ENCODE measurements at regions not wholly inside any gene's neighbourhood (a gene's known extent, or its start where the extent isn't known, plus 50 kb on each side); places are given as distances from the start of the nearest gene placed in this dataset.

- no peak for DNase-seq (ENCODE audit: low read depth in 1 of 2, low spot score in 1 of 2)
These were observed 109.7 kb upstream of the SDK2 start for GRCh38 chr17:73753751-73754496.

GRCh38 chr17:73754886-73755400 lies 110.7 kb upstream of the SDK2 start:
- DNase-seq (ENCODE audit: low read depth in 1 of 2, low spot score in 1 of 2) = no peak

- DNase-seq (ENCODE audit: low read depth in 1 of 2, low spot score in 1 of 2) = no peak
These were observed 113.2 kb upstream of the SDK2 start for GRCh38 chr17:73757420-73757819.

- no peak for DNase-seq (ENCODE audit: low read depth in 1 of 2, low spot score in 1 of 2)
These were observed 114.0 kb upstream of the SDK2 start for GRCh38 chr17:73758245-73758644.

- DNase-seq (ENCODE audit: low read depth in 1 of 2, low spot score in 1 of 2) = no peak
These were observed 115.1 kb upstream of the SDK2 start for GRCh38 chr17:73759324-73759723.

GRCh38 chr17:73759734-73760438 lies 115.6 kb upstream of the SDK2 start:
- DNase-seq (ENCODE audit: low read depth in 1 of 2, low spot score in 1 of 2) = no peak

GRCh38 chr17:73760439-73760758 lies 116.2 kb upstream of the SDK2 start:
- no peak for DNase-seq (ENCODE audit: low read depth in 1 of 2, low spot score in 1 of 2)

- DNase-seq (ENCODE audit: low read depth in 1 of 2, low spot score in 1 of 2) = no peak
These were observed 121.7 kb upstream of the SDK2 start for GRCh38 chr17:73765824-73766563.

GRCh38 chr17:73767696-73768095 lies 123.5 kb upstream of the SDK2 start:
- DNase-seq (ENCODE audit: low read depth in 1 of 2, low spot score in 1 of 2) = no peak

- DNase-seq (ENCODE audit: low read depth in 1 of 2, low spot score in 1 of 2) = no peak
These were observed 124.4 kb upstream of the SDK2 start for GRCh38 chr17:73768691-73769090.

GRCh38 chr17:73769479-73769878 lies 125.2 kb upstream of the SDK2 start:
- DNase-seq (ENCODE audit: low read depth in 1 of 2, low spot score in 1 of 2) = no peak

- no peak for DNase-seq (ENCODE audit: low read depth in 1 of 2, low spot score in 1 of 2)
These were observed 126.0 kb upstream of the SDK2 start for GRCh38 chr17:73770115-73770848.

GRCh38 chr17:73770849-73771229 lies 126.6 kb upstream of the SDK2 start:
- DNase-seq (ENCODE audit: low read depth in 1 of 2, low spot score in 1 of 2) = no peak

GRCh38 chr17:73772107-73772705 lies 128.0 kb upstream of the SDK2 start:
- DNase-seq (ENCODE audit: low read depth in 1 of 2, low spot score in 1 of 2) = no peak

GRCh38 chr17:73773702-73774101 lies 129.5 kb upstream of the SDK2 start:
- DNase-seq (ENCODE audit: low read depth in 1 of 2, low spot score in 1 of 2) = no peak

- no peak for DNase-seq (ENCODE audit: low read depth in 1 of 2, low spot score in 1 of 2)
These were observed 130.6 kb upstream of the SDK2 start for GRCh38 chr17:73774852-73775251.

- no peak for DNase-seq (ENCODE audit: low read depth in 1 of 2, low spot score in 1 of 2)
These were observed 132.3 kb upstream of the SDK2 start for GRCh38 chr17:73776351-73777130.

- no peak for DNase-seq (ENCODE audit: low read depth in 1 of 2, low spot score in 1 of 2)
These were observed 132.8 kb upstream of the SDK2 start for GRCh38 chr17:73777131-73777449.

- DNase-seq (ENCODE audit: low read depth in 1 of 2, low spot score in 1 of 2) = no peak
These were observed 138.0 kb upstream of the SDK2 start for GRCh38 chr17:73782231-73782630.

- DNase-seq (ENCODE audit: low read depth in 1 of 2, low spot score in 1 of 2) = no peak
These were observed 138.6 kb upstream of the SDK2 start for GRCh38 chr17:73782641-73783381.
